H1 (cell line): ENCODE measurements at regions not wholly inside any gene's neighbourhood (a gene's known extent, or its start where the extent isn't known, plus 50 kb on each side); places are given as distances from the start of the nearest gene placed in this dataset.

ENCODE experiments used
- CHD1 ChIP-seq: IDR thresholded peaks from 2 replicates; pipeline ENCODE4 v1.6.1; 2012; ENCODE audit warnings: low read depth, low read length, improper control_type of control experiment
- CTCF ChIP-seq, 3 experiments: IDR thresholded peaks; 1 replicate in 2 of 3; 2 replicates in 1 of 3; pipeline versions ENCODE4 v1.5.1 to v1.6.1; 2011; ENCODE audit warnings: low read length in 3 of 3, mild to moderate bottlenecking in 3 of 3, inconsistent platforms in 2 of 3, low read depth in 1 of 3, moderate library complexity in 1 of 3; ENCODE audit not compliant: insufficient read depth in 1 of 3; ENCODE audit errors: control extremely low read depth in 1 of 3
- EP300 ChIP-seq, 2 experiments: IDR thresholded peaks; 1 replicate in 1 of 2; 2 replicates in 1 of 2; pipeline ENCODE4 v1.6.1; 2011 to 2012; ENCODE audit warnings: low read depth in 2 of 2, low read length in 2 of 2, mild to moderate bottlenecking in 2 of 2, borderline replicate concordance in 1 of 2, inconsistent platforms in 1 of 2, moderate library complexity in 1 of 2
- EZH2 ChIP-seq: fragments of 200-600 bp; sonication (generic); IDR thresholded peaks from 2 replicates; pipeline ENCODE4 v1.7.1; 2012; ENCODE audit warnings: low read depth, mild to moderate bottlenecking, moderate library complexity, low read length, inconsistent platforms; ENCODE audit not compliant: severe bottlenecking
- JUN ChIP-seq: IDR thresholded peaks from 2 replicates; pipeline ENCODE4 v1.6.1; 2011; ENCODE audit warnings: low read depth, mild to moderate bottlenecking, improper control_type of control experiment, low read length
- KDM5A ChIP-seq: fragments of 200-600 bp; IDR thresholded peaks from 2 replicates; pipeline ENCODE4 v1.7.1; 2012; ENCODE audit warnings: mild to moderate bottlenecking, low read length, inconsistent platforms, mixed read lengths
- MAX ChIP-seq: IDR thresholded peaks from 2 replicates; pipeline ENCODE4 v1.6.1; 2012; ENCODE audit warnings: inconsistent platforms
- POLR2A ChIP-seq, 2 experiments: IDR thresholded peaks; 1 replicate in 1 of 2; 2 replicates in 1 of 2; pipeline ENCODE4 v1.6.1; 2011; ENCODE audit warnings: low read depth in 2 of 2, low read length in 2 of 2, mild to moderate bottlenecking in 2 of 2; ENCODE audit errors: control extremely low read depth in 1 of 2
- SRF ChIP-seq: IDR thresholded peaks from 2 replicates; pipeline ENCODE4 v1.6.1; 2011; ENCODE audit warnings: mild to moderate bottlenecking, low read depth, low read length, moderate library complexity
- TAF1 ChIP-seq: IDR thresholded peaks from 2 replicates; pipeline ENCODE4 v1.6.1; 2011; ENCODE audit warnings: mild to moderate bottlenecking, low read depth, low read length
- USF2 ChIP-seq: IDR thresholded peaks from 2 replicates; pipeline ENCODE4 v1.6.1; 2011; ENCODE audit warnings: low read length, improper control_type of control experiment

- TF ChIP-seq TAF1, result no peak
- no peak for TF ChIP-seq MAX
- no peak for TF ChIP-seq SRF
- TF ChIP-seq CHD1, result no peak
- no peak for TF ChIP-seq JUN
- TF ChIP-seq POLR2A (IDR thresholded peaks at IDR 0.05; ENCODE audit: control extremely low read depth in 1 of 2, low read depth in 2 of 2, low read length in 2 of 2), result no peak
- TF ChIP-seq EZH2, result no peak
- no peak for TF ChIP-seq USF2
- TF ChIP-seq CTCF (IDR thresholded peaks at IDR 0.05; ENCODE audit: control extremely low read depth in 1 of 3, insufficient read depth in 1 of 3, low read depth in 1 of 3, low read length in 3 of 3), result no peak
- no peak for TF ChIP-seq KDM5A
- TF ChIP-seq EP300 (IDR thresholded peaks at IDR 0.05; ENCODE audit: borderline replicate concordance in 1 of 2, low read depth in 2 of 2, low read length in 2 of 2), result no peak
These were observed 196.8 kb upstream of the RPS6KA3 start for GRCh38 chrX:20463296-20464075.
